ENCODE measurements at regions not wholly inside any gene's neighbourhood (a gene's known extent, or its start where the extent isn't known, plus 50 kb on each side); places are given as distances from the start of the nearest gene placed in this dataset.

DNA sequence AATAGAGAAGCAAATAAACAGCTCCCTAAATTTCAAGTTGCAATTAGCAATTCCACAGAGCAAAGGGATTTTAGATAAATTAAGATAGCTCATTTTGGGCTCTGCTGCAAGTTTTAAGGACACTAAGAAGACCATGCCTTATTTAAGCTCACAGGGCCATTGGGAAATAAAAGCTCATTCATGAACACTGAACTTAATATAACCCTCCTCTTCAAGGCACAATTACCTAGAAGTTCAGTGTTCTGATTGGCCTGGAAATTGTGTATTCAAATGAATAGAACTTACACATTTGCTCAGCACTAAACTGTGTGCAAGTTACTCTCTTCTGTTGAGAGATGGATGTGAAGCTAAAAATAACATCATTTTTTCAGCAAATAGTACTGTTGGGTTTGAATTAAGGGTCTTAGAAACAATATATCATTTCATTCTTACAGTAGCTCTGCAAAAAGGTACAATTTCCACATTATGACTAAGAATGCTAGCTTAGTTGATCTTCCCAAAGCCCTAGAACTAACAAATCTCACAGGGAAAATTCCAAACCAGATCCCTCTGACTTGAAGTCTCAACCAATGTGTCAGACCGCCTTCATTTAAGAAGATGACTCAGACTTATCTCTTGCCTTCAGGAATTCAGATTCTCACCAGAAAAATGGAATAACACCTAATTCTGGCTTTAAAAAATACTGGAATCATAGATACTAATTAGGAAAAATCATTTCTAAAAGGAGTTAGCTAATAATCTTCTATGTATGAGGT is 87.4 kb upstream of the LRRC55 start:
- H3K36me3 ChIP-seq (ENCODE audit: control insufficient read depth in 4 of 4, insufficient read depth in 3 of 4, low read depth in 1 of 4, low read length in 3 of 4) = no peaks in the 10 kb centered on the region
- H3K4me1 ChIP-seq (ENCODE audit: control insufficient read depth in 4 of 4, insufficient read depth in 4 of 4, low read length in 3 of 4) = no peaks in the 10 kb centered on the region
- H3K4me3 ChIP-seq (ENCODE audit: low read depth in 1 of 3, low read length in 3 of 3) = no peak overlapping the region
- no peak for TF ChIP-seq SP1 (IDR thresholded peaks at IDR 0.05)
- no peak for TF ChIP-seq NR2F2 (IDR thresholded peaks at IDR 0.05)
- no peak for TF ChIP-seq JUND (IDR thresholded peaks at IDR 0.05)
- TF ChIP-seq, protein P1, sequence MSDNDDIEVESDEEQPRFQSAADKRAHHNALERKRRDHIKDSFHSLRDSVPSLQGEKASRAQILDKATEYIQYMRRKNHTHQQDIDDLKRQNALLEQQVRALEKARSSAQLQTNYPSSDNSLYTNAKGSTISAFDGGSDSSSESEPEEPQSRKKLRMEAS (IDR thresholded peaks at IDR 0.05) = no peak
- TF ChIP-seq, protein P2, sequence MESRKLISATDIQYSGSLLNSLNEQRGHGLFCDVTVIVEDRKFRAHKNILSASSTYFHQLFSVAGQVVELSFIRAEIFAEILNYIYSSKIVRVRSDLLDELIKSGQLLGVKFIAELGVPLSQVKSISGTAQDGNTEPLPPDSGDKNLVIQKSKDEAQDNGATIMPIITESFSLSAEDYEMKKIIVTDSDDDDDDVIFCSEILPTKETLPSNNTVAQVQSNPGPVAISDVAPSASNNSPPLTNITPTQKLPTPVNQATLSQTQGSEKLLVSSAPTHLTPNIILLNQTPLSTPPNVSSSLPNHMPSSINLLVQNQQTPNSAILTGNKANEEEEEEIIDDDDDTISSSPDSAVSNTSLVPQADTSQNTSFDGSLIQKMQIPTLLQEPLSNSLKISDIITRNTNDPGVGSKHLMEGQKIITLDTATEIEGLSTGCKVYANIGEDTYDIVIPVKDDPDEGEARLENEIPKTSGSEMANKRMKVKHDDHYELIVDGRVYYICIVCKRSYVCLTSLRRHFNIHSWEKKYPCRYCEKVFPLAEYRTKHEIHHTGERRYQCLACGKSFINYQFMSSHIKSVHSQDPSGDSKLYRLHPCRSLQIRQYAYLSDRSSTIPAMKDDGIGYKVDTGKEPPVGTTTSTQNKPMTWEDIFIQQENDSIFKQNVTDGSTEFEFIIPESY (IDR thresholded peaks at IDR 0.05) = no peak
- no peak for DNase-seq (ENCODE audit: low spot score)
- WGBS = 83% methylated on average over 1 of the region's 1 CpG
- no peak overlapping the region for H3K27ac ChIP-seq (ENCODE audit: low read depth in 1 of 2, low read length in 2 of 2)
- no peaks in the 10 kb centered on the region for H3K9me3 ChIP-seq (ENCODE audit: control insufficient read depth in 4 of 4, low read length in 3 of 4)
- H3K9ac ChIP-seq (ENCODE audit: low read depth in 1 of 2, low read length in 2 of 2) = no peak overlapping the region
- peaks cover 0 to 7% (median 2%) of the 10 kb centered on the region in 4 donors for H3K27me3 ChIP-seq (ENCODE audit: control insufficient read depth in 4 of 4, insufficient read depth in 4 of 4, low read length in 3 of 4)

DNA sequence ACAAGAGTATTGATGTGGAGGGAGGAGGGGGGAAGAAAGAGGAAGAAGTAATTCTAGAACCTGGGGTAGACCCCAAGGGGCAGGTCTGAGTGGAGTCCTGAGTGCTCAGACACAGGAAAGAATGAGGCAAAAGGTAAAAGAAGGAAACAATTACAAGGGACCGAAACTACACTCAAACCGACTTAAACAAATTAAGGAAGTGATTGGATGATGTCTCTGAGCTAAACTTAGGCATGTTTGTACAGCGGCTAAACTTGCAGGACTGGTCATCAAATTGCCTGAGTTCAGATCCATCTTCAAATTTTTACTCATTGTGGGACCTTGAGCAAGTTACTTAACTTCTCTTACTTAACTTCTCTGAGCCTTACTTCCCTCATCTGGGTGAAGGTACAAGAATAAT is 86.3 kb upstream of the LRRC55 start:
- H3K36me3 ChIP-seq (ENCODE audit: control insufficient read depth in 4 of 4, insufficient read depth in 3 of 4, low read depth in 1 of 4, low read length in 3 of 4) = no peaks in the 10 kb centered on the region
- H3K4me3 ChIP-seq (ENCODE audit: low read depth in 1 of 3, low read length in 3 of 3) = no peak overlapping the region
- WGBS = 81% methylated on average over 3 of the region's 3 CpGs
- no peaks in the 10 kb centered on the region for H3K9me3 ChIP-seq (ENCODE audit: control insufficient read depth in 4 of 4, low read length in 3 of 4)
- TF ChIP-seq, protein P2 (IDR thresholded peaks at IDR 0.05) = no peak
- no peak overlapping the region for H3K9ac ChIP-seq (ENCODE audit: low read depth in 1 of 2, low read length in 2 of 2)
- H3K27ac ChIP-seq (ENCODE audit: low read depth in 1 of 2, low read length in 2 of 2) = no peak overlapping the region
- peaks cover 0 to 7% (median 2%) of the 10 kb centered on the region in 4 donors for H3K27me3 ChIP-seq (ENCODE audit: control insufficient read depth in 4 of 4, insufficient read depth in 4 of 4, low read length in 3 of 4)
- no peaks in the 10 kb centered on the region for H3K4me1 ChIP-seq (ENCODE audit: control insufficient read depth in 4 of 4, insufficient read depth in 4 of 4, low read length in 3 of 4)
- no peak for DNase-seq (ENCODE audit: low spot score)

DNA sequence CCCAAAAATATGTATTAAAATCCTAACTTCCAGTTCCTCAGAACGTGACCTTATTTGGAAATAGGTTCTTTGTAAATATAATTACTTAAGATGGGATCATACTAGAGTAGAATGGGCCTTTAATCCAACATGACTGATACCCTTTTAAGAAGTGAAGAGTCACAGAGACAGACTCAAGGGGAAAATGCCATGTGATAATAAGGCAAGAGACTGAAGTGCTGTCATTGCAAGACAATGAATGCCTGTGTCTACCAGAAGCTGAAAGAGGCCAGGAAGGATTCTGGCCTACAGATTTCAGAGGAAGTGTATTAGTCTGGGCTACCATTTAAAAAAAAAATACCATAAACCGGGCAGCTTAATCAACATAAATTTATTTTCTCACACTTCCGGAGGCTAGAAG is 85.9 kb upstream of the LRRC55 start:
- Histone ChIP-seq H3K4me3 (ENCODE audit: low read depth in 1 of 3, low read length in 3 of 3) (no peak overlapping the region), H3K27ac (ENCODE audit: low read depth in 1 of 2, low read length in 2 of 2) (no peak overlapping the region), H3K4me1 (ENCODE audit: control insufficient read depth in 4 of 4, insufficient read depth in 4 of 4, low read length in 3 of 4) (no peaks in the 10 kb centered on the region), H3K9me3 (ENCODE audit: control insufficient read depth in 4 of 4, low read length in 3 of 4) (no peaks in the 10 kb centered on the region), H3K27me3 (ENCODE audit: control insufficient read depth in 4 of 4, insufficient read depth in 4 of 4, low read length in 3 of 4) (peaks cover 0 to 4% (median 2%) of the 10 kb centered on the region in 4 donors), H3K36me3 (ENCODE audit: control insufficient read depth in 4 of 4, insufficient read depth in 3 of 4, low read depth in 1 of 4, low read length in 3 of 4) (no peaks in the 10 kb centered on the region), H3K9ac (ENCODE audit: low read depth in 1 of 2, low read length in 2 of 2) (no peak overlapping the region)
- no peak for TF ChIP-seq EGR1 (IDR thresholded peaks at IDR 0.05; ENCODE audit: low read depth in 2 of 2)
- no peak for TF ChIP-seq YY1 (IDR thresholded peaks at IDR 0.05)
- TF ChIP-seq, protein P3, sequence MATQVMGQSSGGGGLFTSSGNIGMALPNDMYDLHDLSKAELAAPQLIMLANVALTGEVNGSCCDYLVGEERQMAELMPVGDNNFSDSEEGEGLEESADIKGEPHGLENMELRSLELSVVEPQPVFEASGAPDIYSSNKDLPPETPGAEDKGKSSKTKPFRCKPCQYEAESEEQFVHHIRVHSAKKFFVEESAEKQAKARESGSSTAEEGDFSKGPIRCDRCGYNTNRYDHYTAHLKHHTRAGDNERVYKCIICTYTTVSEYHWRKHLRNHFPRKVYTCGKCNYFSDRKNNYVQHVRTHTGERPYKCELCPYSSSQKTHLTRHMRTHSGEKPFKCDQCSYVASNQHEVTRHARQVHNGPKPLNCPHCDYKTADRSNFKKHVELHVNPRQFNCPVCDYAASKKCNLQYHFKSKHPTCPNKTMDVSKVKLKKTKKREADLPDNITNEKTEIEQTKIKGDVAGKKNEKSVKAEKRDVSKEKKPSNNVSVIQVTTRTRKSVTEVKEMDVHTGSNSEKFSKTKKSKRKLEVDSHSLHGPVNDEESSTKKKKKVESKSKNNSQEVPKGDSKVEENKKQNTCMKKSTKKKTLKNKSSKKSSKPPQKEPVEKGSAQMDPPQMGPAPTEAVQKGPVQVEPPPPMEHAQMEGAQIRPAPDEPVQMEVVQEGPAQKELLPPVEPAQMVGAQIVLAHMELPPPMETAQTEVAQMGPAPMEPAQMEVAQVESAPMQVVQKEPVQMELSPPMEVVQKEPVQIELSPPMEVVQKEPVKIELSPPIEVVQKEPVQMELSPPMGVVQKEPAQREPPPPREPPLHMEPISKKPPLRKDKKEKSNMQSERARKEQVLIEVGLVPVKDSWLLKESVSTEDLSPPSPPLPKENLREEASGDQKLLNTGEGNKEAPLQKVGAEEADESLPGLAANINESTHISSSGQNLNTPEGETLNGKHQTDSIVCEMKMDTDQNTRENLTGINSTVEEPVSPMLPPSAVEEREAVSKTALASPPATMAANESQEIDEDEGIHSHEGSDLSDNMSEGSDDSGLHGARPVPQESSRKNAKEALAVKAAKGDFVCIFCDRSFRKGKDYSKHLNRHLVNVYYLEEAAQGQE (IDR thresholded peaks at IDR 0.05) = no peak
- DNase-seq (ENCODE audit: low spot score) = no peak
- 75% methylated on average over 3 of the region's 3 CpGs for whole genome bisulfite sequencing
